D721Med (cell line): ENCODE measurements at regions not wholly inside any gene's neighbourhood (a gene's known extent, or its start where the extent isn't known, plus 50 kb on each side); places are given as distances from the start of the nearest gene placed in this dataset.
"Not testable (repeated sequence)": the region's sequence is repeated elsewhere in the genome, so short reads cannot be mapped to it uniquely, and the experiment has no call there.

Source experiments
- DNase-seq: peaks from one replicate; pipeline ENCODE4 v3.0.0; 2011; ENCODE audit warnings: low spot score; ENCODE audit not compliant: insufficient read length
- FAIRE-seq: peaks from 2 replicates; lab custom pipeline; 2011; peaks lifted over from hg19 to GRCh38; lab: Jason Lieb, UNC
- CTCF ChIP-seq: IDR thresholded peaks from 2 replicates; pipeline ENCODE4 v1.5.1; 2012; ENCODE audit warnings: mild to moderate bottlenecking, control low read depth; ENCODE audit not compliant: insufficient read depth; ENCODE audit errors: missing control alignments

- FAIRE-seq = no peak
- DNase-seq = no peak
- no peak for TF ChIP-seq CTCF
Measured at GRCh38 chr3:102036017-102036416, 186.7 kb downstream of the NFKBIZ start.

- DNase-seq (no peak), FAIRE-seq (no peak)
- no peak for TF ChIP-seq CTCF
Measured at GRCh38 chr3:102036472-102036871, 187.2 kb downstream of the NFKBIZ start.

- TF ChIP-seq CTCF = no peak
- DNase-seq (no peak), FAIRE-seq (no peak)
Measured at GRCh38 chr3:102037209-102037608, 187.9 kb downstream of the NFKBIZ start.

- FAIRE-seq = no peak
- no peak for TF ChIP-seq CTCF
- DNase-seq = no peak
Measured at GRCh38 chr3:102037791-102038190, 188.5 kb downstream of the NFKBIZ start.

GRCh38 chr3:102038477-102039142 lies 189.3 kb downstream of the NFKBIZ start:
- DNase-seq (no peak), FAIRE-seq (no peak)
- TF ChIP-seq CTCF = no peak

GRCh38 chr3:102040144-102040543 lies 190.8 kb downstream of the NFKBIZ start:
- not testable (repeated sequence) for FAIRE-seq, DNase-seq

GRCh38 chr3:102053375-102053989 lies 204.2 kb downstream of the NFKBIZ start:
- TF ChIP-seq CTCF = no peak
- no peak for DNase-seq

More at GRCh38 chr3:102053375-102053989, 204.2 kb downstream of the NFKBIZ start:
- FAIRE-seq = no peak
